ENCODE measurements at regions not wholly inside any gene's neighbourhood (a gene's known extent, or its start where the extent isn't known, plus 50 kb on each side); places are given as distances from the start of the nearest gene placed in this dataset.

- TF ChIP-seq CTCF (IDR thresholded peaks at IDR 0.05; ENCODE audit: insufficient read depth, low read length, poor library complexity, severe bottlenecking) (no peak), EZH2phosphoT487 (conservative IDR thresholded peaks at IDR 0.05; ENCODE audit: low read length) (no peak)
These were observed 715.5 kb upstream of the RAB6C start for GRCh38 chr2:129263939-129264338.

DNA sequence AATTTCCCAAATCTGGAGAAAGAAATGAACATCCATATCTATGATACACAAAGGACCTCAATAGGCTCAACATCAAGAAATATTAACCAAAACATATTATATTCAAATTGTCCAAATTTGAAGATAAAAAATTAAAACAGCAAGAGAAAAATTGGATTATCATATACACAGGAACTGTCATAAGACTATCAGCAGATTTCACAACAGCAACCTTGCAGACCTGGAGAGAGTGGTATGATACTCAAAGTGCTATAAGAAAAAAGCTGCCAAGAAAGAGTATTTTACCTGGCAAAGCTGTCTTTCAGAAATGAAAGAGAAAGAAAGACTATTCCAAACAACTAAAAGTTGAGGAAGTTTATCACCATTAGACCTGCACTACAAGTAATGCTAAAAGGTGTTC is 711.9 kb upstream of the RAB6C start:
- no peak overlapping the region for H2AFZ ChIP-seq (ENCODE audit: low read depth, low read length, severe bottlenecking)
- no peak overlapping the region for H3K4me2 ChIP-seq (ENCODE audit: low read depth, low read length, poor library complexity, severe bottlenecking)
- H3K4me3 ChIP-seq (ENCODE audit: insufficient read depth, low read length, poor library complexity, severe bottlenecking), result no peak overlapping the region
- TF ChIP-seq EZH2phosphoT487 (conservative IDR thresholded peaks at IDR 0.05; ENCODE audit: low read length), result no peak
- no peaks in the 10 kb centered on the region for H4K20me1 ChIP-seq (ENCODE audit: low read depth, low read length)
- H3K79me2 ChIP-seq (ENCODE audit: insufficient read depth, low read length), result no peaks in the 10 kb centered on the region
- H3K9me2 ChIP-seq (replicated peaks; ENCODE audit: insufficient read depth, low read length), result no peaks in the 10 kb centered on the region
- H3F3A ChIP-seq (ENCODE audit: insufficient read depth), result no peaks in the 10 kb centered on the region
- no peaks in the 10 kb centered on the region; the same call in 1 of the 2 replicates for H3K36me3 ChIP-seq (ENCODE audit: low read length)
- H3K27ac ChIP-seq (ENCODE audit: low read depth, low read length), result no peak overlapping the region
- no peaks in the 10 kb centered on the region for H3K9me3 ChIP-seq (ENCODE audit: insufficient read depth, low read length)
- H3K27me3 ChIP-seq (ENCODE audit: low read length), result no peaks in the 10 kb centered on the region
- H3K9ac ChIP-seq (ENCODE audit: low read length), result no peak overlapping the region

More at GRCh38 chr2:129263939-129264338, 715.5 kb upstream of the RAB6C start:
- H4K20me1 ChIP-seq (ENCODE audit: low read depth, low read length), result no peaks in the 10 kb centered on the region
- H3K4me3 ChIP-seq (ENCODE audit: insufficient read depth, low read length, poor library complexity, severe bottlenecking), result no peak overlapping the region
- no peaks in the 10 kb centered on the region for H3K79me2 ChIP-seq (ENCODE audit: insufficient read depth, low read length)
- no peak overlapping the region for H3K27ac ChIP-seq (ENCODE audit: low read depth, low read length)
- H3K36me3 ChIP-seq (ENCODE audit: low read length), result no peaks in the 10 kb centered on the region
- H3K27me3 ChIP-seq (ENCODE audit: low read length), result no peaks in the 10 kb centered on the region
- H3F3A ChIP-seq (ENCODE audit: insufficient read depth), result no peaks in the 10 kb centered on the region
- H3K9me2 ChIP-seq (replicated peaks; ENCODE audit: insufficient read depth, low read length), result no peaks in the 10 kb centered on the region
- H2AFZ ChIP-seq (ENCODE audit: low read depth, low read length, severe bottlenecking), result no peak overlapping the region
- H3K9me3 ChIP-seq (ENCODE audit: insufficient read depth, low read length), result no peaks in the 10 kb centered on the region
- no peak overlapping the region for H3K9ac ChIP-seq (ENCODE audit: low read length)
- H3K4me2 ChIP-seq (ENCODE audit: low read depth, low read length, poor library complexity, severe bottlenecking), result no peak overlapping the region

DNA sequence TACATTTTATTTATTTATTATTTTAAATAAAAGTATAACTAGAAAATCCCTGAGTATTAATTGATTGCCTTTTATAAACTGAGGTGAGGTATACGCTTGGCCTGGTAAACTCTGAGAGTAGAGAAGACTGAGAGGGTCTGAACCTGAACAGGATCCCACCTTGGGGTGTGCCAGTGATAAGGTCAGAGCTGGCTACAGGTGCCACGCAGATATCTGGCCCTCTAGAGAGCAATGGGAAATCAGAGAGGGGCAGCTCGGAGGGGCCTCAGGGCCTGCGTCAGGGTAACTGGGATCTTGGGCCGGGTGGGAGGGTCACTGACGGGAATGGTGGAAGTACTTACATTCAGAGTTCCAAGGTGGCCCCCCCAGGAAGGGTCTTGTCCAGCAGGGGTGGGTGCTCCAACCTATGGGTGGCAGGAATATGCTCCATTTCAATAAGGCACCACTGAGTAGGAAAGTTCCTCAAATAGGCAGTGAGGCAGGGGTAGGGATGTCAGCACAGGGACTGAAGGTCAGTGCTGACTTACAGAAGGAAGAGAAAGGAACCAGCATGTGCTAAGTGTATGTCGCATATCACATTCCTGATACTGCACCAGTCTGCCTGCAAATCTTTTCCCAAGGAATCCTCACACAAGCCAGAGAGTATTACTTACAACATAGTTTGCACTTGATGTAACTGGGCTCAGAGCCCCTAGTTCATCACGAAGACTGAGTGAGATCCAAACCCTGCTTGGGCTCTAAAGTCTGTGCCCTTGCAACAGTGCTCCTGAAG is 706.0 kb upstream of the RAB6C start:
- Histone ChIP-seq H3K4me2 (ENCODE audit: low read depth, low read length, poor library complexity, severe bottlenecking) (no peak overlapping the region), H3K9me2 (replicated peaks; ENCODE audit: insufficient read depth, low read length) (no peaks in the 10 kb centered on the region), H3K36me3 (ENCODE audit: low read length) (no peaks in the 10 kb centered on the region; the same call in 1 of the 2 replicates), H3K4me3 (ENCODE audit: insufficient read depth, low read length, poor library complexity, severe bottlenecking) (no peak overlapping the region), H2AFZ (ENCODE audit: low read depth, low read length, severe bottlenecking) (no peak overlapping the region), H3K27ac (ENCODE audit: low read depth, low read length) (no peak overlapping the region), H3F3A (ENCODE audit: insufficient read depth) (no peaks in the 10 kb centered on the region), H3K27me3 (ENCODE audit: low read length) (no peaks in the 10 kb centered on the region), H4K20me1 (ENCODE audit: low read depth, low read length) (no peaks in the 10 kb centered on the region), H3K79me2 (ENCODE audit: insufficient read depth, low read length) (no peaks in the 10 kb centered on the region), H3K9me3 (ENCODE audit: insufficient read depth, low read length) (no peaks in the 10 kb centered on the region), H3K9ac (ENCODE audit: low read length) (no peak overlapping the region)
- TF ChIP-seq EZH2phosphoT487 (conservative IDR thresholded peaks at IDR 0.05; ENCODE audit: low read length) (no peak), CTCF (IDR thresholded peaks at IDR 0.05; ENCODE audit: insufficient read depth, low read length, poor library complexity, severe bottlenecking) (no peak)

- H3K9me3 ChIP-seq (ENCODE audit: insufficient read depth, low read length), result no peaks in the 10 kb centered on the region
- no peak overlapping the region for H3K27ac ChIP-seq (ENCODE audit: low read depth, low read length)
- no peak for TF ChIP-seq CTCF (IDR thresholded peaks at IDR 0.05; ENCODE audit: insufficient read depth, low read length, poor library complexity, severe bottlenecking)
- TF ChIP-seq EZH2phosphoT487 (conservative IDR thresholded peaks at IDR 0.05; ENCODE audit: low read length), result no peak
- no peak overlapping the region for H3K9ac ChIP-seq (ENCODE audit: low read length)
- H4K20me1 ChIP-seq (ENCODE audit: low read depth, low read length), result no peaks in the 10 kb centered on the region
- H3K79me2 ChIP-seq (ENCODE audit: insufficient read depth, low read length), result no peaks in the 10 kb centered on the region
- H3K36me3 ChIP-seq (ENCODE audit: low read length), result no peaks in the 10 kb centered on the region; the same call in 1 of the 2 replicates
- H3K4me2 ChIP-seq (ENCODE audit: low read depth, low read length, poor library complexity, severe bottlenecking), result no peak overlapping the region
- H3K4me3 ChIP-seq (ENCODE audit: insufficient read depth, low read length, poor library complexity, severe bottlenecking), result no peak overlapping the region
- no peaks in the 10 kb centered on the region for H3F3A ChIP-seq (ENCODE audit: insufficient read depth)
- H2AFZ ChIP-seq (ENCODE audit: low read depth, low read length, severe bottlenecking), result no peak overlapping the region
- no peaks in the 10 kb centered on the region for H3K27me3 ChIP-seq (ENCODE audit: low read length)
- H3K9me2 ChIP-seq (replicated peaks; ENCODE audit: insufficient read depth, low read length), result no peaks in the 10 kb centered on the region
These were observed 705.4 kb upstream of the RAB6C start for GRCh38 chr2:129274038-129274415.
